ENCODE measurements at regions not wholly inside any gene's neighbourhood (a gene's known extent, or its start where the extent isn't known, plus 50 kb on each side); places are given as distances from the start of the nearest gene placed in this dataset.

- Mint-ChIP-seq H3K9me3 (no peaks in the 10 kb centered on the region), H3K36me3 (no peaks in the 10 kb centered on the region), H3K27me3 (no peaks in the 10 kb centered on the region), H3K4me1 (ENCODE audit: unreplicated experiment) (no peaks in the 10 kb centered on the region), H3K4me3 (no peak overlapping the region), H3K27ac (no peak overlapping the region)
- no peak for DNase-seq (ENCODE audit: extremely low spot score, unreplicated experiment)
- no peak for TF ChIP-seq CTCF (conservative IDR thresholded peaks at IDR 0.05)
These were observed 152.7 kb upstream of the NECTIN3 start for GRCh38 chr3:110918963-110919362.

GRCh38 chr3:110925798-110926197, 145.8 kb upstream of the NECTIN3 start:
- TF ChIP-seq CTCF (conservative IDR thresholded peaks at IDR 0.05): no peak
- Mint-ChIP-seq H3K9me3 (no peaks in the 10 kb centered on the region), H3K4me3 (no peak overlapping the region), H3K36me3 (no peaks in the 10 kb centered on the region), H3K27ac (no peak overlapping the region), H3K27me3 (no peaks in the 10 kb centered on the region), H3K4me1 (ENCODE audit: unreplicated experiment) (no peaks in the 10 kb centered on the region)
- DNase-seq (ENCODE audit: extremely low spot score, unreplicated experiment): no peak

- no peak for DNase-seq (ENCODE audit: extremely low spot score, unreplicated experiment)
- Mint-ChIP-seq H3K4me3 (no peak overlapping the region), H3K4me1 (ENCODE audit: unreplicated experiment) (no peaks in the 10 kb centered on the region), H3K9me3 (no peaks in the 10 kb centered on the region), H3K36me3 (no peaks in the 10 kb centered on the region), H3K27me3 (no peaks in the 10 kb centered on the region), H3K27ac (no peak overlapping the region)
- no peak for TF ChIP-seq CTCF (conservative IDR thresholded peaks at IDR 0.05)
These were observed 143.5 kb upstream of the NECTIN3 start for GRCh38 chr3:110928016-110928662.

GRCh38 chr3:110929816-110930215, 141.8 kb upstream of the NECTIN3 start:
- H3K4me3 Mint-ChIP-seq: no peak overlapping the region
- no peak overlapping the region for H3K27ac Mint-ChIP-seq
- H3K36me3 Mint-ChIP-seq: no peaks in the 10 kb centered on the region
- no peaks in the 10 kb centered on the region for H3K4me1 Mint-ChIP-seq (ENCODE audit: unreplicated experiment)
- no peak for DNase-seq (ENCODE audit: extremely low spot score, unreplicated experiment)
- H3K27me3 Mint-ChIP-seq: no peaks in the 10 kb centered on the region
- H3K9me3 Mint-ChIP-seq: no peaks in the 10 kb centered on the region
- TF ChIP-seq CTCF (conservative IDR thresholded peaks at IDR 0.05): no peak

GRCh38 chr3:110932567-110932966, 139.0 kb upstream of the NECTIN3 start:
- Mint-ChIP-seq H3K9me3 (no peaks in the 10 kb centered on the region), H3K27me3 (no peaks in the 10 kb centered on the region), H3K4me3 (no peak overlapping the region), H3K4me1 (ENCODE audit: unreplicated experiment) (no peaks in the 10 kb centered on the region), H3K36me3 (no peaks in the 10 kb centered on the region), H3K27ac (no peak overlapping the region)
- no peak for DNase-seq (ENCODE audit: extremely low spot score, unreplicated experiment)
- TF ChIP-seq CTCF (conservative IDR thresholded peaks at IDR 0.05): no peak
